T-cell (primary cell): ENCODE measurements at regions not wholly inside any gene's neighbourhood (a gene's known extent, or its start where the extent isn't known, plus 50 kb on each side); places are given as distances from the start of the nearest gene placed in this dataset.

ENCODE experiments used
- ATAC-seq, 4 experiments: fragments of 200-7000 bp in 3 of 4; fragments of 150-1000 bp in 1 of 4; cut with Tn5 transposase; replicated peaks in 1 of 4; 1 replicate in 3 of 4; 2 replicates in 1 of 4; pipeline ENCODE4 v1.10.0; 2021; ENCODE audit warnings: moderate library complexity in 3 of 4, mild to moderate bottlenecking in 2 of 4, moderate number of reproducible peaks in 1 of 4
- CTCF ChIA-PET, 2 donors: fragments of 300-600 bp; sonication (Branson Sonifier 250); formaldehyde crosslinking; loops; one replicate each; lab custom pipeline; 2022; ENCODE audit warnings: antibody characterized with exemption in 2 of 2; lab: Charles Lee
- POLR2A ChIA-PET, 2 donors: fragments of 300-600 bp; sonication (Branson Sonifier 250); formaldehyde crosslinking; loops; one replicate each; lab custom pipeline; 2022; ENCODE audit warnings: antibody characterized with exemption in 2 of 2; lab: Charles Lee
- DNase-seq, 35 experiments: peaks; one replicate each; pipeline versions ENCODE4 v3.0.0 to v3.0.0-alpha.2; 2013 to 2023
- H3K27ac ChIP-seq: one replicate; pipeline ENCODE4 v1.5.1; 2013; ENCODE audit warnings: low read length
- H3K27me3 ChIP-seq, 2 experiments: replicated peaks in 1 of 2; 1 replicate in 1 of 2; 2 replicates in 1 of 2; pipeline versions ENCODE4 v1.6.1 to v1.7.0; 2013; ENCODE audit warnings: low read length in 1 of 2, mixed read lengths in 1 of 2; ENCODE audit not compliant: control insufficient read depth in 2 of 2, insufficient read depth in 2 of 2; ENCODE audit errors: extremely low read depth in 1 of 2
- H3K36me3 ChIP-seq, 2 donors: 1 replicate in 1 of 2; 2 replicates in 1 of 2; pipeline versions ENCODE4 v1.6.1 to v1.7.0; 2013; ENCODE audit warnings: low read length in 1 of 2; ENCODE audit not compliant: control insufficient read depth in 2 of 2, insufficient read depth in 1 of 2; ENCODE audit errors: extremely low read depth in 1 of 2
- H3K4me1 ChIP-seq, 2 experiments: 1 replicate in 1 of 2; 2 replicates in 1 of 2; pipeline versions ENCODE4 v1.6.1 to v1.7.0; 2013; ENCODE audit warnings: low read length in 2 of 2, mixed read lengths in 1 of 2; ENCODE audit not compliant: insufficient read depth in 2 of 2, control insufficient read depth in 1 of 2; ENCODE audit errors: extremely low read depth in 1 of 2
- H3K4me3 ChIP-seq, 2 donors: 1 replicate in 1 of 2; 2 replicates in 1 of 2; pipeline versions ENCODE4 v1.5.1 to v1.7.0; 2013; ENCODE audit warnings: mild to moderate bottlenecking in 2 of 2, low read length in 1 of 2, moderate library complexity in 1 of 2; ENCODE audit not compliant: control insufficient read depth in 1 of 2; ENCODE audit errors: extremely low read depth in 1 of 2
- H3K9me3 ChIP-seq: 2 replicates; pipeline ENCODE4 v1.7.0; 2013
- H3K27ac Mint-ChIP-seq, 2 donors: one replicate each; pipeline ENCODE4 v1.8.0; 2020 to 2021; ENCODE audit warnings: mild to moderate bottlenecking in 2 of 2, mixed read lengths in 2 of 2
- H3K27me3 Mint-ChIP-seq, 2 donors: one replicate each; pipeline ENCODE4 v1.8.0; 2021 to 2022; ENCODE audit warnings: mixed read lengths in 2 of 2
- H3K36me3 Mint-ChIP-seq: one replicate; pipeline ENCODE4 v1.8.0; 2021; ENCODE audit warnings: mixed read lengths
- H3K4me1 Mint-ChIP-seq, 3 donors: one replicate each; pipeline ENCODE4 v1.8.0; 2020 to 2022; ENCODE audit warnings: mixed read lengths in 3 of 3, mild to moderate bottlenecking in 1 of 3
- H3K4me3 Mint-ChIP-seq, 3 donors: one replicate each; pipeline ENCODE4 v1.8.0; 2020 to 2022; ENCODE audit warnings: mild to moderate bottlenecking in 3 of 3, mixed read lengths in 3 of 3, moderate library complexity in 3 of 3
- H3K9me3 Mint-ChIP-seq, 3 donors: one replicate each; pipeline ENCODE4 v1.8.0; 2020 to 2022; ENCODE audit warnings: mixed read lengths in 3 of 3
- WGBS: methylation state at CpG from one replicate; pipeline ENCODE4 v1.1.5; 2013; ENCODE audit warnings: missing lambda C conversion rate; ENCODE audit not compliant: insufficient coverage; 5-methylcytosine and 5-hydroxymethylcytosine counted together

GRCh38 chr5:148708854-148709253, 54.5 kb upstream of the HTR4 start:
- no peak for ATAC-seq

GRCh38 chr5:148711961-148712360, 57.6 kb upstream of the HTR4 start:
- Mint-ChIP-seq H3K27ac (no peak overlapping the region), H3K4me3 (no peak overlapping the region), H3K36me3 (no peaks in the 10 kb centered on the region), H3K4me1 (no peaks in the 10 kb centered on the region), H3K27me3 (peaks cover 11 to 20% of the 10 kb centered on the region in 2 donors), H3K9me3 (peaks cover 4 to 6% (median 4%) of the 10 kb centered on the region in 3 donors)
- H3K9me3 ChIP-seq, result no peaks in the 10 kb centered on the region
- H3K36me3 ChIP-seq, result no peaks in the 10 kb centered on the region
- 100% methylated on average over 1 of the region's 3 CpGs for WGBS
- DNase-seq (no peak), ATAC-seq (no peak)
- H3K27me3 ChIP-seq, result no peaks in the 10 kb centered on the region
- H3K4me3 ChIP-seq, result no peak overlapping the region
- CTCF ChIA-PET, result no interaction called here
- no peak overlapping the region for H3K27ac ChIP-seq
- POLR2A ChIA-PET, result no interaction called here
- no peaks in the 10 kb centered on the region for H3K4me1 ChIP-seq

More at GRCh38 chr5:148708854-148709253, 54.5 kb upstream of the HTR4 start:
- Histone ChIP-seq H3K27ac (no peak overlapping the region), H3K4me3 (no peak overlapping the region), H3K4me1 (no peaks in the 10 kb centered on the region), H3K9me3 (no peaks in the 10 kb centered on the region), H3K36me3 (no peaks in the 10 kb centered on the region), H3K27me3 (no peaks in the 10 kb centered on the region)
- Mint-ChIP-seq H3K36me3 (no peaks in the 10 kb centered on the region), H3K4me1 (no peaks in the 10 kb centered on the region), H3K27me3 (peaks cover 12% of the 10 kb centered on the region in 2 donors), H3K27ac (no peak overlapping the region), H3K4me3 (no peak overlapping the region), H3K9me3 (peaks cover 0 to 3% (median 0%) of the 10 kb centered on the region in 3 donors)
- CTCF ChIA-PET, result interaction anchor here in 1 of 2 donors (1.1 kb wide), 1 partner anchor 26 kb away, joined by 3 read pairs; no protein-coding TSS in a partner anchor
- POLR2A ChIA-PET, result no interaction called here
- no CpG with 5 or more reads among the region's 1 CpG for WGBS
- no peak for DNase-seq

- Mint-ChIP-seq H3K4me3 (no peak overlapping the region), H3K4me1 (no peaks in the 10 kb centered on the region), H3K27ac (no peak overlapping the region), H3K27me3 (peaks cover 11 to 32% of the 10 kb centered on the region in 2 donors), H3K36me3 (no peaks in the 10 kb centered on the region), H3K9me3 (peaks cover 4 to 6% (median 4%) of the 10 kb centered on the region in 3 donors)
- Histone ChIP-seq H3K9me3 (no peaks in the 10 kb centered on the region), H3K4me1 (no peaks in the 10 kb centered on the region), H3K36me3 (no peaks in the 10 kb centered on the region), H3K27ac (no peak overlapping the region), H3K27me3 (no peaks in the 10 kb centered on the region), H3K4me3 (no peak overlapping the region)
- no peak for ATAC-seq
- DNase-seq, result no peak
- ChIA-PET POLR2A (no interaction called here), CTCF (interaction anchor here (0.6 to 1.1 kb wide), 3 partner anchors 13 to 19 kb away, joined by 3 to 5 read pairs (median 4); no protein-coding TSS in a partner anchor)
Measured at GRCh38 chr5:148713735-148714508, 59.6 kb upstream of the HTR4 start.

- ATAC-seq, result no peak
- peaks cover 14 to 44% of the 10 kb centered on the region in 2 donors for H3K27me3 Mint-ChIP-seq
- Histone ChIP-seq H3K9me3 (no peaks in the 10 kb centered on the region), H3K27me3 (no peaks in the 10 kb centered on the region), H3K4me1 (no peaks in the 10 kb centered on the region), H3K36me3 (no peaks in the 10 kb centered on the region), H3K4me3 (no peak overlapping the region), H3K27ac (no peak overlapping the region)
- H3K27ac Mint-ChIP-seq, result no peak overlapping the region
- H3K4me3 Mint-ChIP-seq, result no peak overlapping the region
- no peaks in the 10 kb centered on the region for H3K4me1 Mint-ChIP-seq
- no peak for DNase-seq
- POLR2A ChIA-PET, result no interaction called here
- WGBS, result 76% methylated on average over 3 of the region's 4 CpGs
- peaks cover 4 to 6% (median 4%) of the 10 kb centered on the region in 3 donors for H3K9me3 Mint-ChIP-seq
- CTCF ChIA-PET, result no interaction called here
- no peaks in the 10 kb centered on the region for H3K36me3 Mint-ChIP-seq
Measured at GRCh38 chr5:148716716-148717115, 62.4 kb upstream of the HTR4 start.

- peaks cover 4 to 6% (median 4%) of the 10 kb centered on the region in 3 donors for H3K9me3 Mint-ChIP-seq
- CTCF ChIA-PET, result interaction anchor here in 1 of 2 donors (0.9 kb wide), 1 partner anchor 259 kb away, joined by 3 read pairs; no protein-coding TSS in a partner anchor
- POLR2A ChIA-PET, result no interaction called here
Measured at GRCh38 chr5:148717668-148718067, 63.3 kb upstream of the HTR4 start.

GRCh38 chr5:148719605-148720004, 65.3 kb upstream of the HTR4 start:
- H3K9me3 ChIP-seq, result no peaks in the 10 kb centered on the region
- H3K4me1 ChIP-seq, result no peaks in the 10 kb centered on the region
- Mint-ChIP-seq H3K4me3 (no peak overlapping the region), H3K36me3 (no peaks in the 10 kb centered on the region), H3K4me1 (no peaks in the 10 kb centered on the region), H3K27me3 (peaks cover 15 to 39% of the 10 kb centered on the region in 2 donors), H3K9me3 (peaks cover 4 to 6% (median 4%) of the 10 kb centered on the region in 3 donors), H3K27ac (no peak overlapping the region)
- ChIA-PET POLR2A (no interaction called here), CTCF (no interaction called here)
- H3K4me3 ChIP-seq, result no peak overlapping the region
- H3K27ac ChIP-seq, result no peak overlapping the region
- H3K27me3 ChIP-seq, result no peaks in the 10 kb centered on the region
- ATAC-seq, result no peak
- no peaks in the 10 kb centered on the region for H3K36me3 ChIP-seq
- no peak for DNase-seq
- WGBS, result no CpG with 5 or more reads among the region's 3 CpGs

More at GRCh38 chr5:148717668-148718067, 63.3 kb upstream of the HTR4 start:
- Histone ChIP-seq H3K9me3 (no peaks in the 10 kb centered on the region), H3K4me1 (no peaks in the 10 kb centered on the region), H3K27me3 (no peaks in the 10 kb centered on the region), H3K36me3 (no peaks in the 10 kb centered on the region), H3K27ac (no peak overlapping the region), H3K4me3 (no peak overlapping the region)
- Mint-ChIP-seq H3K36me3 (no peaks in the 10 kb centered on the region), H3K27ac (no peak overlapping the region), H3K4me1 (no peaks in the 10 kb centered on the region), H3K27me3 (peaks cover 13 to 41% of the 10 kb centered on the region in 2 donors), H3K4me3 (no peak overlapping the region)
- ATAC-seq, result no peak
- DNase-seq, result no peak
- WGBS, result 92% methylated on average over 2 of the region's 3 CpGs
